Adrenal gland (tissue), 9 donors: ENCODE measurements at regions not wholly inside any gene's neighbourhood (a gene's known extent, or its start where the extent isn't known, plus 50 kb on each side); places are given as distances from the start of the nearest gene placed in this dataset.

Experiments
- DNase-seq, 7 donors: peaks; one replicate each; pipeline ENCODE4 v3.0.0-alpha.2; 2019 to 2020
- H3K27ac ChIP-seq, 5 donors: fragments of 200-600 bp; sonication (generic) in 4 of 5; 1 replicate in 3 of 5; 2 replicates in 2 of 5; pipeline versions ENCODE4 v1.5.1 to v1.8.0; 2016 to 2020; ENCODE audit warnings: mild to moderate bottlenecking in 1 of 5
- H3K27me3 ChIP-seq: fragments of 200-600 bp; 2 replicates; pipeline ENCODE4 v1.8.0; 2021
- H3K36me3 ChIP-seq, 2 donors: fragments of 200-600 bp; replicated peaks in 1 of 2; 1 replicate in 1 of 2; 2 replicates in 1 of 2; pipeline versions ENCODE4 v1.5.1 to v1.8.0; 2018 to 2022
- H3K4me1 ChIP-seq, 2 donors: fragments of 200-600 bp; replicated peaks in 1 of 2; 1 replicate in 1 of 2; 2 replicates in 1 of 2; pipeline versions ENCODE4 v1.5.1 to v1.8.0; 2018 to 2021
- H3K4me3 ChIP-seq, 4 donors: fragments of 200-600 bp; sonication (generic) in 3 of 4; one replicate each; pipeline ENCODE4 v1.5.1; 2016 to 2018
- H3K9me3 ChIP-seq, 3 donors: fragments of 200-600 bp; sonication (generic) in 1 of 3; replicated peaks in 1 of 3; 1 replicate in 2 of 3; 2 replicates in 1 of 3; pipeline versions ENCODE4 v1.5.1 to v1.8.0; 2016 to 2021
- CTCF ChIP-seq, 6 experiments: fragments of 450-650 bp in 4 of 6; fragments of 200-600 bp in 2 of 6; sonication (generic) in 1 of 6; IDR thresholded peaks; 1 replicate in 5 of 6; 2 replicates in 1 of 6; pipeline versions ENCODE4 v1.5.1 to v1.8.0; 2016 to 2021; ENCODE audit warnings: antibody characterized with exemption in 6 of 6, mild to moderate bottlenecking in 2 of 6, moderate library complexity in 1 of 6
- POLR2A ChIP-seq, 2 donors: fragments of 450-650 bp; IDR thresholded peaks; one replicate each; pipeline ENCODE4 v1.6.1; 2017; ENCODE audit warnings: antibody characterized with exemption in 2 of 2, mild to moderate bottlenecking in 2 of 2, moderate library complexity in 1 of 2
- WGBS, 4 donors: extraction: QIAGEN DNeasy Blood & Tissue Kit in 2 of 4; methylation state at CpG; one replicate each; pipeline versions ENCODE4 v1.1.5 to v1.1.7; 2013 to 2017; 5-methylcytosine and 5-hydroxymethylcytosine counted together
- intact Hi-C, 2 donors: fragments of 100-400 bp; cut with DNase I; formaldehyde crosslinking; loops; one replicate each; pipeline versions ENCODE4 v1.14.1 to v1.15.0; 2022 to 2023
- donor health status: healthy with polysubstance abuse.
- donor health status: Bipolar disorder and iron deficiency.
- donor health status: DM: yes; HTN: yes; CAD: no.
- donor health status: DM: no; HTN: no; CAD: no.
- donor health status: DM: no; HTN: no; CAD: no.

DNA sequence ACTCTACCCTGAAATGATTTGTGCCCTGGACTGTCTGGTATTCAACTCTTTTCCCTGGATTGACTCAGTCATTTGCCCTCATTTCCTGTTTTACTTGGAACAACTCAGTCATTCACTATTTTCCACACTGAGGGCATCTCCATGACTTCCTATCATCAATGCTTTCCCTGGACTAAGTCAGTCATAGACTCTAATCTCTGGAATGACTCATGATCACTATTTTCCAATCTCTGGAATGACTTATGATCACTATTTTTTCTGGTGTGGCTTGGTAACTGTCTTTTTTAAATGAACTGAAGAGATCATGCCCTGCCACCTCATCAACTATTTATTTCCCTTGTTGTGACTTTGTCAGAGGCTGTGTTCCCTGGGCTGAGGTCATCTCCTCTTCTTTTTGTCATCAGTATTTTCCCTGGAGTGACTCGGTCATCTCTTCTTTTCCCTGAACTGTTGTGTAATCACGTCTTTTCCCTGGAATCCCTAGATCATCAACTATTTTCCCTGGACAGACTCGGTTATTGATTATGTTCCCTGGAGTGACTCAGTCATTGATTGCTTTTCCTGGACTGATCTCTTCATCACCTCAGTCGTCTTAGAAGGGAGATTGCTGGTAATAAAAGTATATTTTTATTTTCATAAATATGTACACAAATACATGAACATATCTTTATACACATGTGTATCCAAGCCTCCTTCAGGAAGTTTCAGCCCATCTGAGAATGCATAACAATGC lies 327.1 kb upstream of the VCX start:
- Histone ChIP-seq H3K27ac (no peak overlapping the region), H3K36me3 (no peaks in the 10 kb centered on the region), H3K4me1 (no peaks in the 10 kb centered on the region), H3K27me3 (no peaks in the 10 kb centered on the region), H3K9me3 (no peaks in the 10 kb centered on the region), H3K4me3 (no peak overlapping the region)
- no peak for TF ChIP-seq POLR2A (IDR thresholded peaks at IDR 0.05)
- TF ChIP-seq CTCF (IDR thresholded peaks at IDR 0.05): no peak
- DNase-seq: no peak
- intact Hi-C loops: no loop called here
- 57 to 65% (median 59%) methylated on average over 4 of the region's 4 CpGs for WGBS, 4 donors

DNA sequence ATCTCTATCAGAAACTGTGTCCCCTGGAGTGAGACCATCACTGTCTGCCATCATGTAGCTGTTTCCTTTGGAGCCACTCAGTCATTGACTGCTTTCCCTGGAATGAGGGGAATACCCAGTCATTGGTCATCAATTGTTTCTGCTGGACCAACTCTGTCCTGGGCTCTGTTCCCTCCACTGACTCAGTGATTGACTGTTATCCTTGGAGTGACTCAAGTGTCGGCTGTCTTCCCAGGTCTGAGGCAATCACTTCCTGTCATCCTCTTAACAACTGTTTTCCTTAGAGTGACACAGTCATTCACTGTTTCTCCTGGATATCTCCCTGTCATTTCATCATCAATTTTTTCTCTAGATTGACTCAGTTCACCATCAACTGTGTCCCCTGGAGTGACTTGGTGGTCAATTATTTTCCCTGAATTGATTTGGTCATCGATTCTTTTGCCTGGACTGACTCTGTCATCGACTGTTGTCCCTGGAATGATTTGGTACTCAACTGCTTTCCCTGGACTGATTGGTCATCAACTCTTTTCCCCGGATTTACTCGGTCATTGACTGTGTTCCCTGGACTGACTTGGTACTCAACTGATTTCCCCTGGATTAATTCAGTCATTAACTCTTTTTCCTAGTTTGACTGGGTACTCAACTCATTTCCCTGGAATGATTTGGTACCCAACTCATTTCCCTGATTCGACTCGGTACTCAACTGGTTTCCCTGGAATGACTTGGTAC lies 327.9 kb upstream of the VCX start:
- Histone ChIP-seq H3K9me3 (no peaks in the 10 kb centered on the region), H3K4me3 (no peak overlapping the region), H3K4me1 (no peaks in the 10 kb centered on the region), H3K27ac (no peak overlapping the region), H3K27me3 (no peaks in the 10 kb centered on the region), H3K36me3 (no peaks in the 10 kb centered on the region)
- DNase-seq: peak in 2 of 7 donors; percentile 0 to 8
- TF ChIP-seq CTCF (IDR thresholded peaks at IDR 0.05) (no peak), POLR2A (IDR thresholded peaks at IDR 0.05) (no peak)
- intact Hi-C loops: no loop called here
- 72 to 90% (median 84%) methylated on average over 7 of the region's 7 CpGs for WGBS, 4 donors

- intact Hi-C loops: no loop called here
- Histone ChIP-seq H3K36me3 (no peaks in the 10 kb centered on the region), H3K27me3 (no peaks in the 10 kb centered on the region), H3K4me1 (no peaks in the 10 kb centered on the region), H3K27ac (no peak overlapping the region), H3K9me3 (no peaks in the 10 kb centered on the region), H3K4me3 (no peak overlapping the region)
- 55 to 74% (median 64%) methylated on average over 2 of the region's 2 CpGs for WGBS, 4 donors
- DNase-seq: no peak
- TF ChIP-seq POLR2A (IDR thresholded peaks at IDR 0.05): no peak
- TF ChIP-seq CTCF (IDR thresholded peaks at IDR 0.05): no peak
Observed at GRCh38 chrX:7512845-7513244, 330.1 kb upstream of the VCX start.

DNA sequence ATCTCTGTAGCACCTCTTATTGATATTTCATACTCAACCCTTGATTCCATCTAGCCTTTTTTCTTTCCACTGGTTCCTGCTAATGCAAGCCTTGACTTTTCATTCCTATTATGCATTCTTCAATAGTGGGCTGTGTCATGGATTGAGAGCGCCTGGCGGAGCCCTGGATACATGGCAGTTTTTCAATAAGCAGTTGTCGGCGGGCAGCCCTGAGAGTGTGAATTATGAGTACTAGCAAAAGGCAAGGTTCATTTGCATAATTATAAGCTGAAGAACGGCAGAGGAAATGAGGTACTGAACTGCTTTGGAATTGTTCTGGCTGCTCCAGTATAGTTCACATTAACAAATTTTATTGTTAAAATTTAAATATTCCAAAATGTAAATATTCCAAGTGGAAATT lies 339.7 kb upstream of the VCX start:
- Histone ChIP-seq H3K4me3 (no peak overlapping the region), H3K27ac (no peak overlapping the region), H3K36me3 (no peaks in the 10 kb centered on the region), H3K9me3 (no peaks in the 10 kb centered on the region), H3K4me1 (no peaks in the 10 kb centered on the region), H3K27me3 (no peaks in the 10 kb centered on the region)
- intact Hi-C loops: no loop called here
- DNase-seq: no peak
- TF ChIP-seq CTCF (IDR thresholded peaks at IDR 0.05): no peak
- 65 to 76% (median 68%) methylated on average over 5 of the region's 5 CpGs for WGBS, 4 donors
